ENCODE measurements at regions not wholly inside any gene's neighbourhood (a gene's known extent, or its start where the extent isn't known, plus 50 kb on each side); places are given as distances from the start of the nearest gene placed in this dataset.

- no peaks in the 10 kb centered on the region for H3K36me3 ChIP-seq (ENCODE audit: control insufficient read depth in 2 of 2, extremely low read depth in 1 of 2, insufficient read depth in 2 of 2, low read length in 2 of 2)
- TF ChIP-seq EZH2 (IDR thresholded peaks at IDR 0.05; ENCODE audit: low read length) = no peak
- no peak for TF ChIP-seq CTCF (optimal IDR thresholded peaks at IDR 0.05 in 1 of 3, IDR thresholded peaks at IDR 0.05 in 1 of 3, conservative IDR thresholded peaks at IDR 0.05 in 1 of 3; ENCODE audit: extremely low read depth in 1 of 3, insufficient read depth in 2 of 3, low read length in 3 of 3)
- H3K9me1 ChIP-seq (ENCODE audit: control insufficient read depth, extremely low read depth, insufficient read depth, low read length) = no peaks in the 10 kb centered on the region
- FAIRE-seq = no peak
- no peaks in the 10 kb centered on the region for H3K27me3 ChIP-seq (ENCODE audit: control insufficient read depth, extremely low read depth, insufficient read depth, low read length)
- DNase-seq (ENCODE audit: low read depth, low spot score) = no peak
- dilution Hi-C loops (cut with MboI; ENCODE audit: extremely low pct_ligation_motif_present, low sequenced_read_pairs) = no loop called here
- no peaks in the 10 kb centered on the region for H3K4me1 ChIP-seq (ENCODE audit: control insufficient read depth, extremely low read depth, insufficient read depth, low read length)
- no peak overlapping the region for H3K4me2 ChIP-seq (ENCODE audit: control insufficient read depth, extremely low read depth, insufficient read depth, low read depth, low read length)
- H4K20me1 ChIP-seq (ENCODE audit: control insufficient read depth, extremely low read depth, insufficient read depth, low read length) = no peaks in the 10 kb centered on the region
- no peaks in the 10 kb centered on the region for H3K79me2 ChIP-seq (ENCODE audit: control insufficient read depth, insufficient read depth, low read length)
- H3K4me3 ChIP-seq (ENCODE audit: control insufficient read depth in 2 of 3, extremely low read depth in 1 of 3, insufficient read depth in 2 of 3, low read depth in 1 of 3, low read length in 3 of 3) = no peak overlapping the region
- no peak overlapping the region for H2AFZ ChIP-seq (ENCODE audit: control insufficient read depth, low read length)
- H3K27ac ChIP-seq (ENCODE audit: control insufficient read depth, insufficient read depth, low read length) = no peak overlapping the region
- no peaks in the 10 kb centered on the region for H3K9me3 ChIP-seq (ENCODE audit: control insufficient read depth, low read depth, low read length)
- H3K9ac ChIP-seq (ENCODE audit: control insufficient read depth, extremely low read depth, insufficient read depth, low read length) = no peak overlapping the region
Observed at GRCh38 chr5:93902288-93902687, 160.9 kb upstream of the POU5F2 start.

- DNase-seq (ENCODE audit: low read depth, low spot score) (no peak), FAIRE-seq (no peak)
- Histone ChIP-seq H4K20me1 (ENCODE audit: control insufficient read depth, extremely low read depth, insufficient read depth, low read length) (no peaks in the 10 kb centered on the region), H3K27ac (ENCODE audit: control insufficient read depth, insufficient read depth, low read length) (no peak overlapping the region), H3K27me3 (ENCODE audit: control insufficient read depth, extremely low read depth, insufficient read depth, low read length) (no peaks in the 10 kb centered on the region), H3K4me3 (ENCODE audit: control insufficient read depth in 2 of 3, extremely low read depth in 1 of 3, insufficient read depth in 2 of 3, low read depth in 1 of 3, low read length in 3 of 3) (no peak overlapping the region), H3K4me1 (ENCODE audit: control insufficient read depth, extremely low read depth, insufficient read depth, low read length) (no peaks in the 10 kb centered on the region), H3K9me3 (ENCODE audit: control insufficient read depth, low read depth, low read length) (no peaks in the 10 kb centered on the region), H3K79me2 (ENCODE audit: control insufficient read depth, insufficient read depth, low read length) (no peaks in the 10 kb centered on the region), H3K9ac (ENCODE audit: control insufficient read depth, extremely low read depth, insufficient read depth, low read length) (no peak overlapping the region), H3K4me2 (ENCODE audit: control insufficient read depth, extremely low read depth, insufficient read depth, low read depth, low read length) (no peak overlapping the region), H3K36me3 (ENCODE audit: control insufficient read depth in 2 of 2, extremely low read depth in 1 of 2, insufficient read depth in 2 of 2, low read length in 2 of 2) (no peaks in the 10 kb centered on the region), H3K9me1 (ENCODE audit: control insufficient read depth, extremely low read depth, insufficient read depth, low read length) (no peaks in the 10 kb centered on the region), H2AFZ (ENCODE audit: control insufficient read depth, low read length) (no peak overlapping the region)
- TF ChIP-seq EZH2 (IDR thresholded peaks at IDR 0.05; ENCODE audit: low read length) (no peak), CTCF (optimal IDR thresholded peaks at IDR 0.05 in 1 of 3, IDR thresholded peaks at IDR 0.05 in 1 of 3, conservative IDR thresholded peaks at IDR 0.05 in 1 of 3; ENCODE audit: extremely low read depth in 1 of 3, insufficient read depth in 2 of 3, low read length in 3 of 3) (peak in 2 of 3 experiments; percentile 21 to 43)
- dilution Hi-C loops (cut with MboI; ENCODE audit: extremely low pct_ligation_motif_present, low sequenced_read_pairs) = no loop called here
Observed at GRCh38 chr5:93899026-93899600, 157.7 kb upstream of the POU5F2 start.

All from keratinocyte (primary cell).